GM12878 (cell line): ENCODE measurements at regions not wholly inside any gene's neighbourhood (a gene's known extent, or its start where the extent isn't known, plus 50 kb on each side); places are given as distances from the start of the nearest gene placed in this dataset.

ENCODE experiments used
- ATAC-seq: fragments of 200-7000 bp; cut with Tn5 transposase; 3 replicates; pipeline ENCODE4 v1.9.1; 2020; ENCODE audit warnings: mild to moderate bottlenecking, moderate library complexity
- BruUV-seq: library from RNA; stranded (reverse); fragments of 400-500 nt; replicated peaks from 2 replicates; lab custom pipeline; 2021; lab: Mats Ljungman, UMichigan
- CTCF ChIA-PET: fragments of 300-600 bp; sonication (Branson Sonifier 250); formaldehyde crosslinking; extraction: SDS; loops from one replicate; lab custom pipeline; 2021; ENCODE audit warnings: inconsistent platforms; lab: Yijun Ruan, JAX
- POLR2A ChIA-PET: fragments of 350-600 bp; formaldehyde crosslinking; extraction: SDS; loops from one replicate; lab custom pipeline; 2021; ENCODE audit warnings: inconsistent platforms; lab: Charles Lee
- RAD21 ChIA-PET: fragments of 300-600 bp; sonication (Branson Sonifier 250); formaldehyde crosslinking; loops from one replicate; lab custom pipeline; 2023; ENCODE audit warnings: antibody characterized with exemption; ENCODE audit not compliant: unreplicated experiment; lab: Charles Lee
- SMC1A ChIA-PET: fragments of 300-600 bp; sonication (Branson Sonifier 250); formaldehyde crosslinking; loops from one replicate; lab custom pipeline; 2023; ENCODE audit not compliant: unreplicated experiment, uncharacterized antibody; lab: Charles Lee
- DNase-seq: peaks from one replicate; pipeline ENCODE4 v3.0.0-alpha.2; 2011; ENCODE audit warnings: low read depth, low spot score
- FAIRE-seq: peaks from 3 replicates; lab custom pipeline; 2011; peaks lifted over from hg19 to GRCh38; lab: Jason Lieb, UNC
- H2AFZ ChIP-seq: 2 replicates; pipeline ENCODE4 v1.6.0; 2011; ENCODE audit warnings: low read depth, low read length, control low read depth; ENCODE audit not compliant: control insufficient read depth
- H3K27ac ChIP-seq: 2 replicates; pipeline ENCODE4 v1.5.1; 2011; ENCODE audit warnings: control low read depth; ENCODE audit not compliant: control insufficient read depth, insufficient read depth
- H3K27me3 ChIP-seq, 2 experiments: replicated peaks in 1 of 2; 2 replicates each; pipeline versions ENCODE4 v1.6.0 to v1.6.1; 2011; ENCODE audit warnings: low read length in 1 of 2; ENCODE audit not compliant: control insufficient read depth in 2 of 2, insufficient read depth in 2 of 2
- H3K36me3 ChIP-seq, 2 experiments: 2 replicates each; pipeline ENCODE4 v1.5.1; 2011; ENCODE audit warnings: low read length in 1 of 2; ENCODE audit not compliant: control insufficient read depth in 2 of 2, insufficient read depth in 2 of 2
- H3K4me1 ChIP-seq: 2 replicates; pipeline ENCODE4 v1.6.1; 2011; ENCODE audit warnings: mild to moderate bottlenecking, low read length, moderate library complexity, mixed read lengths; ENCODE audit not compliant: control insufficient read depth, insufficient read depth
- H3K4me2 ChIP-seq: 2 replicates; pipeline ENCODE4 v1.6.0; 2011; ENCODE audit warnings: control low read depth; ENCODE audit not compliant: control insufficient read depth, insufficient read depth
- H3K4me3 ChIP-seq: fragments of 200-600 bp; sonication (generic); 2 replicates; pipeline ENCODE4 v1.5.1; 2016
- H3K79me2 ChIP-seq: 2 replicates; pipeline ENCODE4 v1.6.0; 2011; ENCODE audit warnings: low read length; ENCODE audit not compliant: control insufficient read depth, insufficient read depth
- H3K9ac ChIP-seq: 2 replicates; pipeline ENCODE4 v1.8.0; 2011; ENCODE audit warnings: low read length, control low read depth, mixed read lengths; ENCODE audit not compliant: control insufficient read depth, insufficient read depth
- H3K9me3 ChIP-seq: replicated peaks from 3 replicates; pipeline ENCODE4 v1.5.1; 2011; ENCODE audit warnings: mild to moderate bottlenecking, low read length; ENCODE audit not compliant: control insufficient read depth, insufficient read depth
- H4K20me1 ChIP-seq: 2 replicates; pipeline ENCODE4 v1.6.0; 2011; ENCODE audit not compliant: control insufficient read depth, insufficient read depth
- ATF7 ChIP-seq: fragments of 450-650 bp; IDR thresholded peaks from 2 replicates; pipeline ENCODE4 v1.6.1; 2016; ENCODE audit warnings: low read depth, mild to moderate bottlenecking
- BCL11A ChIP-seq: IDR thresholded peaks from 2 replicates; pipeline ENCODE4 v1.6.1; 2011; ENCODE audit warnings: low read depth, low read length
- ELK1 ChIP-seq: IDR thresholded peaks from 2 replicates; pipeline ENCODE4 v1.6.1; 2012; ENCODE audit warnings: low read depth, low read length, improper control_type of control experiment
- IKZF2 ChIP-seq, 2 experiments: fragments of 450-650 bp; IDR thresholded peaks; 2 replicates each; pipeline ENCODE4 v1.6.1; 2017; ENCODE audit warnings: mild to moderate bottlenecking in 2 of 2, moderate library complexity in 2 of 2
- JUNB ChIP-seq: IDR thresholded peaks from 2 replicates; pipeline ENCODE4 v1.6.1; 2016; ENCODE audit warnings: antibody characterized with exemption, mild to moderate bottlenecking
- PKNOX1 ChIP-seq: fragments of 450-650 bp; IDR thresholded peaks from 2 replicates; pipeline ENCODE4 v1.6.1; 2016; ENCODE audit warnings: mild to moderate bottlenecking
- RAD21 ChIP-seq: IDR thresholded peaks from 2 replicates; pipeline ENCODE4 v1.6.1; 2011; ENCODE audit warnings: mild to moderate bottlenecking, low read depth, low read length, moderate library complexity; ENCODE audit not compliant: insufficient read depth
- RELA ChIP-seq: fragments of 450-650 bp; IDR thresholded peaks from 2 replicates; pipeline ENCODE4 v1.8.0; 2014; ENCODE audit warnings: borderline replicate concordance; ENCODE audit not compliant: partially characterized antibody
- TBL1XR1 ChIP-seq: IDR thresholded peaks from 2 replicates; pipeline ENCODE4 v1.6.1; 2012; ENCODE audit warnings: low read depth, low read length, improper control_type of control experiment
- TCF12 ChIP-seq: IDR thresholded peaks from 2 replicates; pipeline ENCODE4 v1.6.1; 2011; ENCODE audit warnings: low read depth, mild to moderate bottlenecking, low read length
- ZNF592 ChIP-seq: fragments of 450-650 bp; IDR thresholded peaks from 2 replicates; pipeline ENCODE4 v1.6.1; 2017; ENCODE audit warnings: mild to moderate bottlenecking, moderate library complexity
- WGBS: methylation state at CpG from one replicate; pipeline ENCODE4 v1.1.6; 2016; ENCODE audit warnings: low lambda C conversion rate; ENCODE audit not compliant: insufficient replicate concordance, insufficient coverage; ENCODE audit errors: missing lambda C conversion rate; 5-methylcytosine and 5-hydroxymethylcytosine counted together
- in situ Hi-C: fragments of 300-500 bp; cut with MboI; formaldehyde crosslinking; loops from 9 replicates; pipeline ENCODE4 v1.14.3; 2018; ENCODE audit warnings: mixed read lengths
- intact Hi-C: fragments of 100-400 bp; cut with micrococcal nuclease; formaldehyde crosslinking; loops from one replicate; pipeline ENCODE4 v1.14.2; 2022; ENCODE audit not compliant: unreplicated experiment
- TF ChIP-seq, protein P1 (sequence below): IDR thresholded peaks from 2 replicates; pipeline ENCODE4 v1.6.1; 2011; ENCODE audit warnings: borderline replicate concordance, low read depth, mild to moderate bottlenecking, moderate library complexity, mixed read lengths, low read length; ENCODE audit not compliant: insufficient read depth; ENCODE audit errors: extremely low read length
- TF ChIP-seq, protein P2 (sequence below): fragments of 150-350 bp; IDR thresholded peaks from 2 replicates; pipeline ENCODE4 v1.6.1; 2016; ENCODE audit warnings: low read depth, low read length

DNA sequence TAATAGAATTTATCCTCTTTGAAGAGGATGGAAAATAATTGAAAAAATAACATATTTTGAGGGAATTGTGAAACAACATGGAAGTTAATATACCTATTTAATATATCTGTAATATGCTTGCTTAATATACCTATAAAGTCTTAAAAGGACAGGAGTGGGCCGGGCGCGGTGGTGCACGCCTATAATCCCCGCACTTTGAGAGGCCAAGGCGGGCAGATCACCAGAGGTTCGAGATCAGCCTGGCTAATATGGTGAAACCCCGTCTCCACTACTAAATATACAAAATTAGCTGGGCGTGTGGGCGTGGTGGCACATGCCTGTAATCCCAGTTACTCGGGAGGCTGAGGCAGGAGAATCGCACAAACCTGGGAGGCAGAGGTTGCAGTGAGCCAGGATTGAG lies 254.9 kb downstream of the TMX3 start (continued):
- TF ChIP-seq ELK1: no peak
- no peak for TF ChIP-seq TCF12
- TF ChIP-seq JUNB: no peak
- no peak for TF ChIP-seq ATF7
- TF ChIP-seq ZNF592: no peak
- TF ChIP-seq RELA: no peak

DNA sequence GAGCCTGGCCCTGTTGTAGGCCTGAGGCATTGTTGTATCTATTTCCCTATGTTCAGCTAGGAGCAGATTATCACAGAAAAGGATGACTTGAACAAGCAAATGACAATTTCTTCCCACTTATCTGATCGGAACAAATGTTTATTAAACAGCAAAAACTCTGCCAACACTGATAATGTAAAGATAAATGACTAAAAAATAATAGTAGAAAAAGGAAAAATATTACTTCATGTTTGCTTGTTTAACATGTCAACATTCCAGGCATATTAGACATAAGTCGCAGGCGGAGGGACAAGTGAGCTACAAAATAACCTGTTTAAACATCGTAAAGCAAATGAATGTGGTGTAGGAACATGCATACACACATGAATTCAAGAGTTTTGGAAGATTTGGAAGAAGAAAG lies 257.9 kb downstream of the TMX3 start:
- ChIA-PET POLR2A (no interaction called here), CTCF (no interaction called here), RAD21 (no interaction called here), SMC1A (no interaction called here)
- WGBS: 45% methylated on average over 4 of the region's 4 CpGs
- H3K4me3 ChIP-seq: no peak overlapping the region
- no peaks in the 10 kb centered on the region; the same call in 2 of the 3 replicates for H3K9me3 ChIP-seq
- H3K4me1 ChIP-seq: no peaks in the 10 kb centered on the region
- no peak overlapping the region for H2AFZ ChIP-seq
- no peaks in the 10 kb centered on the region for H3K79me2 ChIP-seq
- intact Hi-C loops (no loop called here), in situ Hi-C loops (no loop called here)
- no peak for DNase-seq
- H3K27ac ChIP-seq: no peak overlapping the region
- H3K4me2 ChIP-seq: no peak overlapping the region
- no peak overlapping the region for H3K9ac ChIP-seq
- FAIRE-seq: no peak
- ATAC-seq: no peak
- no peaks in the 10 kb centered on the region for H3K36me3 ChIP-seq
- H3K27me3 ChIP-seq: no peaks in the 10 kb centered on the region
- no peak for TF ChIP-seq RAD21
- TF ChIP-seq BCL11A: no peak
- TF ChIP-seq, protein P1, sequence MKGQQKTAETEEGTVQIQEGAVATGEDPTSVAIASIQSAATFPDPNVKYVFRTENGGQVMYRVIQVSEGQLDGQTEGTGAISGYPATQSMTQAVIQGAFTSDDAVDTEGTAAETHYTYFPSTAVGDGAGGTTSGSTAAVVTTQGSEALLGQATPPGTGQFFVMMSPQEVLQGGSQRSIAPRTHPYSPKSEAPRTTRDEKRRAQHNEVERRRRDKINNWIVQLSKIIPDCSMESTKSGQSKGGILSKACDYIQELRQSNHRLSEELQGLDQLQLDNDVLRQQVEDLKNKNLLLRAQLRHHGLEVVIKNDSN: no peak
- no peak for TF ChIP-seq PKNOX1
- TF ChIP-seq JUNB: no peak
- TF ChIP-seq IKZF2 (IDR thresholded peaks at IDR 0.05): no peak
- TF ChIP-seq TBL1XR1: no peak
- TF ChIP-seq, protein P2, sequence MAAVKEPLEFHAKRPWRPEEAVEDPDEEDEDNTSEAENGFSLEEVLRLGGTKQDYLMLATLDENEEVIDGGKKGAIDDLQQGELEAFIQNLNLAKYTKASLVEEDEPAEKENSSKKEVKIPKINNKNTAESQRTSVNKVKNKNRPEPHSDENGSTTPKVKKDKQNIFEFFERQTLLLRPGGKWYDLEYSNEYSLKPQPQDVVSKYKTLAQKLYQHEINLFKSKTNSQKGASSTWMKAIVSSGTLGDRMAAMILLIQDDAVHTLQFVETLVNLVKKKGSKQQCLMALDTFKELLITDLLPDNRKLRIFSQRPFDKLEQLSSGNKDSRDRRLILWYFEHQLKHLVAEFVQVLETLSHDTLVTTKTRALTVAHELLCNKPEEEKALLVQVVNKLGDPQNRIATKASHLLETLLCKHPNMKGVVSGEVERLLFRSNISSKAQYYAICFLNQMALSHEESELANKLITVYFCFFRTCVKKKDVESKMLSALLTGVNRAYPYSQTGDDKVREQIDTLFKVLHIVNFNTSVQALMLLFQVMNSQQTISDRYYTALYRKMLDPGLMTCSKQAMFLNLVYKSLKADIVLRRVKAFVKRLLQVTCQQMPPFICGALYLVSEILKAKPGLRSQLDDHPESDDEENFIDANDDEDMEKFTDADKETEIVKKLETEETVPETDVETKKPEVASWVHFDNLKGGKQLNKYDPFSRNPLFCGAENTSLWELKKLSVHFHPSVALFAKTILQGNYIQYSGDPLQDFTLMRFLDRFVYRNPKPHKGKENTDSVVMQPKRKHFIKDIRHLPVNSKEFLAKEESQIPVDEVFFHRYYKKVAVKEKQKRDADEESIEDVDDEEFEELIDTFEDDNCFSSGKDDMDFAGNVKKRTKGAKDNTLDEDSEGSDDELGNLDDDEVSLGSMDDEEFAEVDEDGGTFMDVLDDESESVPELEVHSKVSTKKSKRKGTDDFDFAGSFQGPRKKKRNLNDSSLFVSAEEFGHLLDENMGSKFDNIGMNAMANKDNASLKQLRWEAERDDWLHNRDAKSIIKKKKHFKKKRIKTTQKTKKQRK: no peak
- H4K20me1 ChIP-seq: no peaks in the 10 kb centered on the region
- no TSS peak for BruUV-seq
